IPS-18c (cell line): ENCODE measurements at regions not wholly inside any gene's neighbourhood (a gene's known extent, or its start where the extent isn't known, plus 50 kb on each side); places are given as distances from the start of the nearest gene placed in this dataset.

Experiments used
- H3K4me3 ChIP-seq: 2 replicates; pipeline ENCODE4 v1.7.0; 2013; ENCODE audit warnings: low read depth, mild to moderate bottlenecking, low read length, moderate library complexity; ENCODE audit not compliant: insufficient read depth
- H3K9me3 ChIP-seq: one replicate; pipeline ENCODE4 v1.6.1; 2013; ENCODE audit warnings: mild to moderate bottlenecking, low read length, moderate library complexity; ENCODE audit not compliant: control insufficient read depth, insufficient read depth

GRCh38 chr18:52001106-52001505, 338.9 kb upstream of the DCC start:
- H3K9me3 ChIP-seq = no peaks in the 10 kb centered on the region
- H3K4me3 ChIP-seq = no peak overlapping the region

- no peak overlapping the region for H3K4me3 ChIP-seq
- H3K9me3 ChIP-seq = no peaks in the 10 kb centered on the region
Observed at GRCh38 chr18:52002600-52002999, 337.4 kb upstream of the DCC start.

GRCh38 chr18:52007105-52007504, 332.9 kb upstream of the DCC start:
- Histone ChIP-seq H3K9me3 (no peaks in the 10 kb centered on the region), H3K4me3 (no peak overlapping the region)

- H3K4me3 ChIP-seq = no peak overlapping the region
- H3K9me3 ChIP-seq = no peaks in the 10 kb centered on the region
Observed at GRCh38 chr18:52008330-52008729, 331.7 kb upstream of the DCC start.

- H3K4me3 ChIP-seq = no peak overlapping the region
- H3K9me3 ChIP-seq = no peaks in the 10 kb centered on the region
Observed at GRCh38 chr18:52008736-52009135, 331.3 kb upstream of the DCC start.

GRCh38 chr18:52009958-52010357, 330.0 kb upstream of the DCC start:
- Histone ChIP-seq H3K9me3 (no peaks in the 10 kb centered on the region), H3K4me3 (no peak overlapping the region)

GRCh38 chr18:52045946-52046675, 293.9 kb upstream of the DCC start:
- Histone ChIP-seq H3K9me3 (no peaks in the 10 kb centered on the region), H3K4me3 (no peak overlapping the region)

GRCh38 chr18:52046842-52047241, 293.2 kb upstream of the DCC start:
- no peaks in the 10 kb centered on the region for H3K9me3 ChIP-seq
- H3K4me3 ChIP-seq = no peak overlapping the region

GRCh38 chr18:52054324-52054723, 285.7 kb upstream of the DCC start:
- H3K4me3 ChIP-seq = no peak overlapping the region
- no peaks in the 10 kb centered on the region for H3K9me3 ChIP-seq

- Histone ChIP-seq H3K9me3 (no peaks in the 10 kb centered on the region), H3K4me3 (no peak overlapping the region)
Observed at GRCh38 chr18:52060607-52061304, 279.2 kb upstream of the DCC start.

GRCh38 chr18:52063923-52064322, 276.1 kb upstream of the DCC start:
- Histone ChIP-seq H3K4me3 (no peak overlapping the region), H3K9me3 (no peaks in the 10 kb centered on the region)

GRCh38 chr18:52069201-52069600, 270.8 kb upstream of the DCC start:
- no peak overlapping the region for H3K4me3 ChIP-seq

GRCh38 chr18:52070291-52070756, 269.7 kb upstream of the DCC start:
- no peaks in the 10 kb centered on the region for H3K9me3 ChIP-seq
- no peak overlapping the region for H3K4me3 ChIP-seq

More at GRCh38 chr18:52069201-52069600, 270.8 kb upstream of the DCC start:
- H3K9me3 ChIP-seq = no peaks in the 10 kb centered on the region

GRCh38 chr18:52077251-52077983, 262.6 kb upstream of the DCC start:
- no peaks in the 10 kb centered on the region for H3K9me3 ChIP-seq
- H3K4me3 ChIP-seq = no peak overlapping the region

GRCh38 chr18:52082246-52082645, 257.8 kb upstream of the DCC start:
- H3K4me3 ChIP-seq = no peak overlapping the region
- H3K9me3 ChIP-seq = no peaks in the 10 kb centered on the region

- no peaks in the 10 kb centered on the region for H3K9me3 ChIP-seq
- no peak overlapping the region for H3K4me3 ChIP-seq
Observed at GRCh38 chr18:52087140-52087539, 252.9 kb upstream of the DCC start.

- Histone ChIP-seq H3K4me3 (no peak overlapping the region), H3K9me3 (no peaks in the 10 kb centered on the region)
Observed at GRCh38 chr18:52090005-52090404, 250.0 kb upstream of the DCC start.

GRCh38 chr18:52093171-52093570, 246.8 kb upstream of the DCC start:
- no peaks in the 10 kb centered on the region for H3K9me3 ChIP-seq

More at GRCh38 chr18:52093171-52093570, 246.8 kb upstream of the DCC start:
- H3K4me3 ChIP-seq = no peak overlapping the region
